ENCODE measurements at regions not wholly inside any gene's neighbourhood (a gene's known extent, or its start where the extent isn't known, plus 50 kb on each side); places are given as distances from the start of the nearest gene placed in this dataset.
A peak's percentile ranks its signal among the peaks of the same experiment; 100 is the strongest.

GRCh38 chr6:156618600-156619205 lies 158.5 kb upstream of the ARID1B start:
- peaks cover 2% of the 10 kb centered on the region for H3K27me3 Mint-ChIP-seq (ENCODE audit: insufficient read depth, low read depth)
- TF ChIP-seq EZH2phosphoT487 (IDR thresholded peaks at IDR 0.05) (no peak), CTCF (IDR thresholded peaks at IDR 0.05) (peak; percentile 16)
- Histone ChIP-seq H3K79me2 (ENCODE audit: low read depth) (no peaks in the 10 kb centered on the region), H3K9ac (no peak overlapping the region), H3K4me2 (no peak overlapping the region), H3K4me1 (peaks cover 11% of the 10 kb centered on the region), H3F3A (ENCODE audit: low read depth) (peaks cover 7% of the 10 kb centered on the region), H3K27me3 (no peaks in the 10 kb centered on the region), H3K27ac (no peak overlapping the region), H3K9me3 (ENCODE audit: low read depth) (no peaks in the 10 kb centered on the region), H2AFZ (replicated peaks) (peak overlapping the region; percentile 75), H3K4me3 (no peak overlapping the region), H4K20me1 (ENCODE audit: low read depth) (no peaks in the 10 kb centered on the region), H3K36me3 (no peaks in the 10 kb centered on the region)
- no peaks in the 10 kb centered on the region for H3K36me3 Mint-ChIP-seq
- peaks cover 5% of the 10 kb centered on the region for H3K9me3 Mint-ChIP-seq
- H3K4me3 Mint-ChIP-seq, result no peak overlapping the region
- H3K4me1 Mint-ChIP-seq, result no peaks in the 10 kb centered on the region
- DNase-seq (ENCODE audit: low spot score), result peak; percentile 53
- no peak overlapping the region for H3K27ac Mint-ChIP-seq

- Histone ChIP-seq H3K4me2 (no peak overlapping the region), H3K27ac (no peak overlapping the region), H3F3A (ENCODE audit: low read depth) (peaks cover 7% of the 10 kb centered on the region), H3K4me1 (peaks cover 11% of the 10 kb centered on the region), H3K79me2 (ENCODE audit: low read depth) (no peaks in the 10 kb centered on the region), H3K27me3 (no peaks in the 10 kb centered on the region), H3K36me3 (no peaks in the 10 kb centered on the region), H3K4me3 (no peak overlapping the region), H3K9ac (no peak overlapping the region), H2AFZ (replicated peaks) (peak overlapping the region; percentile 75), H3K9me3 (ENCODE audit: low read depth) (no peaks in the 10 kb centered on the region), H4K20me1 (ENCODE audit: low read depth) (no peaks in the 10 kb centered on the region)
- Mint-ChIP-seq H3K27ac (no peak overlapping the region), H3K4me1 (no peaks in the 10 kb centered on the region), H3K36me3 (no peaks in the 10 kb centered on the region), H3K9me3 (peaks cover 12% of the 10 kb centered on the region), H3K4me3 (no peak overlapping the region), H3K27me3 (ENCODE audit: insufficient read depth, low read depth) (peaks cover 6% of the 10 kb centered on the region)
- no peak for DNase-seq (ENCODE audit: low spot score)
- TF ChIP-seq CTCF (IDR thresholded peaks at IDR 0.05) (no peak), EZH2 (IDR thresholded peaks at IDR 0.05) (no peak), EZH2phosphoT487 (IDR thresholded peaks at IDR 0.05) (no peak)
Measured at GRCh38 chr6:156617941-156618340, 159.2 kb upstream of the ARID1B start.

- H3K27me3 Mint-ChIP-seq (ENCODE audit: insufficient read depth, low read depth), result peaks cover 6% of the 10 kb centered on the region
- H3K36me3 Mint-ChIP-seq, result peaks cover 2% of the 10 kb centered on the region
- H3K27ac ChIP-seq, result no peak overlapping the region
- H3K4me3 ChIP-seq, result no peak overlapping the region
- H3K9me3 ChIP-seq (ENCODE audit: low read depth), result peaks cover 2% of the 10 kb centered on the region
- H3K4me1 Mint-ChIP-seq, result no peaks in the 10 kb centered on the region
- TF ChIP-seq CTCF (IDR thresholded peaks at IDR 0.05), result no peak
- no peak for TF ChIP-seq EZH2 (IDR thresholded peaks at IDR 0.05)
- no peak overlapping the region for H3K4me2 ChIP-seq
- no peak overlapping the region for H3K9ac ChIP-seq
- H3F3A ChIP-seq (ENCODE audit: low read depth), result peaks cover 7% of the 10 kb centered on the region
- H3K79me2 ChIP-seq (ENCODE audit: low read depth), result no peaks in the 10 kb centered on the region
- no peak for DNase-seq (ENCODE audit: low spot score)
- H3K4me1 ChIP-seq, result peaks cover 11% of the 10 kb centered on the region
- H4K20me1 ChIP-seq (ENCODE audit: low read depth), result no peaks in the 10 kb centered on the region
- no peak overlapping the region for H2AFZ ChIP-seq (replicated peaks)
- no peak overlapping the region for H3K27ac Mint-ChIP-seq
- H3K36me3 ChIP-seq, result peaks cover 1% of the 10 kb centered on the region
- peaks cover 17% of the 10 kb centered on the region for H3K9me3 Mint-ChIP-seq
- no peak overlapping the region for H3K4me3 Mint-ChIP-seq
- no peaks in the 10 kb centered on the region for H3K27me3 ChIP-seq
Measured at GRCh38 chr6:156617376-156617775, 159.8 kb upstream of the ARID1B start.

Measured in neural progenitor cell (in vitro differentiated cells).